PC-9 (cell line): ENCODE measurements at regions not wholly inside any gene's neighbourhood (a gene's known extent, or its start where the extent isn't known, plus 50 kb on each side); places are given as distances from the start of the nearest gene placed in this dataset.

Experiments used
- EZH2 ChIP-seq: fragments of 200-600 bp; sonication (generic); IDR thresholded peaks from 2 replicates; pipeline ENCODE4 v1.8.0; 2017; ENCODE audit warnings: antibody characterized with exemption, low read depth
- TF ChIP-seq, protein P1 (sequence below): fragments of 200-600 bp; sonication (generic); conservative IDR thresholded peaks from 2 replicates; pipeline ENCODE4 v1.6.1; 2017; ENCODE audit warnings: mixed run types, antibody characterized with exemption, mild to moderate bottlenecking, moderate library complexity

DNA sequence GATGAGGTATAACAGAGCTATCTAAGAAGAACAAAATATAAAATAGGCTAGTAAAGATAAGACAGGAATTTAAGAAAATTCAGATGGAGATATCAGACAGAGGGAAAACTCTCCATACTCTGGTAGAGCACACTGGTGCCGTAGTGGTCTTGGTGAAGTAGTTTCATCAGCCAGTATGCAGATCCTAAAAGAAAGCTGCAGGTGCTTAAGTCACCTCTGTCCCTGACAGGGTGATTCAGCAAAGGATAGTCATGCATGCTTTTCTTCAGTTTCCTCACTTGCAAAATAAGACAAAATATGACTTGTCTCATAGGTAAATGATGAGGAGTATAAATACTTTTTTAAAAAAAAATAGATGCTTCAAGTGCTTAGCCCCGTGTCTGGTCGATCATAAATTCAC lies 794.9 kb downstream of the TNS3 start:
- TF ChIP-seq, protein P1, sequence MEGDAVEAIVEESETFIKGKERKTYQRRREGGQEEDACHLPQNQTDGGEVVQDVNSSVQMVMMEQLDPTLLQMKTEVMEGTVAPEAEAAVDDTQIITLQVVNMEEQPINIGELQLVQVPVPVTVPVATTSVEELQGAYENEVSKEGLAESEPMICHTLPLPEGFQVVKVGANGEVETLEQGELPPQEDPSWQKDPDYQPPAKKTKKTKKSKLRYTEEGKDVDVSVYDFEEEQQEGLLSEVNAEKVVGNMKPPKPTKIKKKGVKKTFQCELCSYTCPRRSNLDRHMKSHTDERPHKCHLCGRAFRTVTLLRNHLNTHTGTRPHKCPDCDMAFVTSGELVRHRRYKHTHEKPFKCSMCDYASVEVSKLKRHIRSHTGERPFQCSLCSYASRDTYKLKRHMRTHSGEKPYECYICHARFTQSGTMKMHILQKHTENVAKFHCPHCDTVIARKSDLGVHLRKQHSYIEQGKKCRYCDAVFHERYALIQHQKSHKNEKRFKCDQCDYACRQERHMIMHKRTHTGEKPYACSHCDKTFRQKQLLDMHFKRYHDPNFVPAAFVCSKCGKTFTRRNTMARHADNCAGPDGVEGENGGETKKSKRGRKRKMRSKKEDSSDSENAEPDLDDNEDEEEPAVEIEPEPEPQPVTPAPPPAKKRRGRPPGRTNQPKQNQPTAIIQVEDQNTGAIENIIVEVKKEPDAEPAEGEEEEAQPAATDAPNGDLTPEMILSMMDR = no peak
- TF ChIP-seq EZH2 = no peak
